Astrocyte of the cerebellum (primary cell): ENCODE measurements at regions not wholly inside any gene's neighbourhood (a gene's known extent, or its start where the extent isn't known, plus 50 kb on each side); places are given as distances from the start of the nearest gene placed in this dataset.

Source experiments
- DNase-seq: peaks from one replicate; pipeline ENCODE4 v3.0.0-alpha.2; 2011; ENCODE audit warnings: low read depth
- H3K4me3 ChIP-seq: 2 replicates; pipeline ENCODE4 v1.5.1; 2011; ENCODE audit warnings: mild to moderate bottlenecking, low read depth, low read length, moderate library complexity
- CTCF ChIP-seq: IDR thresholded peaks from 2 replicates; pipeline ENCODE4 v1.5.1; 2012; ENCODE audit warnings: low read length, low read depth, moderate library complexity, mild to moderate bottlenecking; ENCODE audit errors: missing control alignments
- in situ Hi-C: cut with HindIII; loops from 2 replicates; pipeline ENCODE4 v1.10.0; 2017; ENCODE audit warnings: low sequenced_read_pairs

- in situ Hi-C loops, result no loop called here
- DNase-seq, result no peak
- TF ChIP-seq CTCF, result no peak
- no peak overlapping the region for H3K4me3 ChIP-seq
Measured at GRCh38 chr3:117728226-117728625, 1018.6 kb downstream of the TUSC7 start.

- in situ Hi-C loops, result no loop called here
- peak; percentile 20 for DNase-seq
- TF ChIP-seq CTCF, result no peak
- H3K4me3 ChIP-seq, result no peak overlapping the region
Measured at GRCh38 chr3:117734496-117734895, 1024.9 kb downstream of the TUSC7 start.

- DNase-seq, result peak; percentile 65
- no peak for TF ChIP-seq CTCF
- in situ Hi-C loops, result no loop called here
- no peak overlapping the region for H3K4me3 ChIP-seq
Measured at GRCh38 chr3:117735481-117736101, 1026.0 kb downstream of the TUSC7 start.

- DNase-seq, result no peak
- in situ Hi-C loops, result no loop called here
- TF ChIP-seq CTCF, result no peak
- no peak overlapping the region for H3K4me3 ChIP-seq
Measured at GRCh38 chr3:117736846-117737245, 1027.3 kb downstream of the TUSC7 start.

- in situ Hi-C loops, result no loop called here
- no peak for DNase-seq
- TF ChIP-seq CTCF, result no peak
- H3K4me3 ChIP-seq, result no peak overlapping the region
Measured at GRCh38 chr3:117743993-117744392, 1034.4 kb downstream of the TUSC7 start.

- no peak for TF ChIP-seq CTCF
- no peak overlapping the region for H3K4me3 ChIP-seq
- in situ Hi-C loops, result no loop called here
- DNase-seq, result no peak
Measured at GRCh38 chr3:117744935-117745334, 1035.4 kb downstream of the TUSC7 start.
